Right atrium auricular region (tissue), 2 donors: ENCODE measurements at regions not wholly inside any gene's neighbourhood (a gene's known extent, or its start where the extent isn't known, plus 50 kb on each side); places are given as distances from the start of the nearest gene placed in this dataset.

ENCODE experiments used
- DNase-seq: peaks from one replicate; pipeline ENCODE4 v3.0.0-alpha.2; 2019; ENCODE audit warnings: low spot score
- H3K27ac ChIP-seq, 2 donors: fragments of 200-600 bp; sonication (generic); 1 replicate in 1 of 2; 2 replicates in 1 of 2; pipeline ENCODE4 v1.5.1; 2016 to 2019
- H3K27me3 ChIP-seq, 2 donors: fragments of 200-600 bp; sonication (generic); one replicate each; pipeline versions ENCODE4 v1.5.1 to v1.6.0; 2017 to 2019
- H3K36me3 ChIP-seq: fragments of 200-600 bp; sonication (generic); one replicate; pipeline ENCODE4 v1.5.1; 2016
- H3K4me1 ChIP-seq, 2 donors: fragments of 200-600 bp; sonication (generic); one replicate each; pipeline versions ENCODE4 v1.5.1 to v1.6.0; 2017 to 2019
- H3K4me3 ChIP-seq, 2 donors: fragments of 200-600 bp; sonication (generic); 1 replicate in 1 of 2; 2 replicates in 1 of 2; pipeline ENCODE4 v1.5.1; 2017 to 2019; ENCODE audit warnings: mild to moderate bottlenecking in 1 of 2, moderate library complexity in 1 of 2
- H3K9me3 ChIP-seq, 2 donors: fragments of 200-600 bp; sonication (generic); one replicate each; pipeline ENCODE4 v1.5.1; 2019
- TF ChIP-seq, protein P1 (sequence below), 2 donors: fragments of 200-600 bp; sonication (generic); IDR thresholded peaks; one replicate each; pipeline ENCODE4 v1.5.1; 2019; ENCODE audit warnings: antibody characterized with exemption in 2 of 2

DNA sequence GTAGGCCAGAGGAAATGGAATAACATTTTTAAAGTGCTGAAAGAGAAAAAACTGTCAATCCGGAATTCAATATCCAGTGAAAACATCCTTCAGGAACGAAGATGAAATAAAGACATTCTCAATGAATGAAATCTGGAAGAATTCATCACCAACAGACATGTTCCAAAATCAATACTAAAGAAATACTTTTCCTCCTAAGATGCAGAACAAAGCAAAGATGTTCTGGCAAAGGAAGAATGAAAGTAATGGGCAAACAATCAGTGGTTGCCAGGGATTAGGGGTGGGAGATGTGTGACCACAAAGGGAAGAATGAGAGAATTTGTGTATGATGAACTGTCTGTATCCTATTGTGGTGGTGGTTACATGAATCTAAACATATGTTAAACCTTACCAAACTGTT is 52.8 kb upstream of the EEPD1 start:
- Histone ChIP-seq H3K36me3 (no peaks in the 10 kb centered on the region), H3K27ac (no peak overlapping the region), H3K4me3 (no peak overlapping the region), H3K27me3 (no peaks in the 10 kb centered on the region), H3K9me3 (no peaks in the 10 kb centered on the region), H3K4me1 (peaks cover 0 to 7% of the 10 kb centered on the region in 2 donors)
- TF ChIP-seq, protein P1, sequence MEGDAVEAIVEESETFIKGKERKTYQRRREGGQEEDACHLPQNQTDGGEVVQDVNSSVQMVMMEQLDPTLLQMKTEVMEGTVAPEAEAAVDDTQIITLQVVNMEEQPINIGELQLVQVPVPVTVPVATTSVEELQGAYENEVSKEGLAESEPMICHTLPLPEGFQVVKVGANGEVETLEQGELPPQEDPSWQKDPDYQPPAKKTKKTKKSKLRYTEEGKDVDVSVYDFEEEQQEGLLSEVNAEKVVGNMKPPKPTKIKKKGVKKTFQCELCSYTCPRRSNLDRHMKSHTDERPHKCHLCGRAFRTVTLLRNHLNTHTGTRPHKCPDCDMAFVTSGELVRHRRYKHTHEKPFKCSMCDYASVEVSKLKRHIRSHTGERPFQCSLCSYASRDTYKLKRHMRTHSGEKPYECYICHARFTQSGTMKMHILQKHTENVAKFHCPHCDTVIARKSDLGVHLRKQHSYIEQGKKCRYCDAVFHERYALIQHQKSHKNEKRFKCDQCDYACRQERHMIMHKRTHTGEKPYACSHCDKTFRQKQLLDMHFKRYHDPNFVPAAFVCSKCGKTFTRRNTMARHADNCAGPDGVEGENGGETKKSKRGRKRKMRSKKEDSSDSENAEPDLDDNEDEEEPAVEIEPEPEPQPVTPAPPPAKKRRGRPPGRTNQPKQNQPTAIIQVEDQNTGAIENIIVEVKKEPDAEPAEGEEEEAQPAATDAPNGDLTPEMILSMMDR (IDR thresholded peaks at IDR 0.05) = no peak
- DNase-seq = no peak

DNA sequence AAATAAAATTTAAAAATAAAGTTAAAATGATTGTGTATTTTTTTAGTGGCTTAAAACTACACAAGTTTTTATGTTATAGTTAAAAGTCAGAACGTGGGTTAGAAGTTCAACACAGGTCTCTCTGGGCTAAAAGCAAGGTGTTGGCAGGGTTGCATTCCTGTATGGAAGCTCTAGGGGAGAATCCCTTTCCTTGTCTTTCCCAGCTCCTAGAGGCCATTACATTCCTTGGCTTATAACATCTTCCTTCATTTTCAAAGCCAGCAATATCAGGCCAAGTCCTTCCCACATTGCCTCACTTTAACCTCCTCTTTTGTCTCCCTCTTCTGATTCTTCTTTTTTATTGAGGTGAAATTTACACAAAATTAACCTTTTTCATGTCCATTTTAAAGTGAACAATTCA is 52.4 kb upstream of the EEPD1 start:
- H3K4me3 ChIP-seq = no peak overlapping the region
- no peak overlapping the region for H3K27ac ChIP-seq
- H3K36me3 ChIP-seq = no peaks in the 10 kb centered on the region
- TF ChIP-seq, protein P1 (IDR thresholded peaks at IDR 0.05) = no peak
- no peaks in the 10 kb centered on the region for H3K9me3 ChIP-seq
- no peak for DNase-seq
- H3K4me1 ChIP-seq = peaks cover 0 to 7% of the 10 kb centered on the region in 2 donors
- no peaks in the 10 kb centered on the region for H3K27me3 ChIP-seq
